Thyroid gland (tissue), 4 donors: ENCODE measurements at regions not wholly inside any gene's neighbourhood (a gene's known extent, or its start where the extent isn't known, plus 50 kb on each side); places are given as distances from the start of the nearest gene placed in this dataset.

Experiments
- DNase-seq, 2 donors: peaks; one replicate each; pipeline ENCODE4 v3.0.0-alpha.2; 2019
- H3K27ac ChIP-seq, 3 donors: fragments of 200-600 bp; sonication (generic); 1 replicate in 2 of 3; 2 replicates in 1 of 3; pipeline ENCODE4 v1.5.1; 2016 to 2019; ENCODE audit warnings: mild to moderate bottlenecking in 1 of 3, moderate library complexity in 1 of 3
- H3K27me3 ChIP-seq: fragments of 200-600 bp; sonication (generic); one replicate; pipeline ENCODE4 v1.5.1; 2019
- H3K36me3 ChIP-seq, 2 donors: fragments of 200-600 bp; sonication (generic); one replicate each; pipeline ENCODE4 v1.5.1; 2016 to 2019
- H3K4me1 ChIP-seq, 2 donors: fragments of 200-600 bp; sonication (generic); one replicate each; pipeline ENCODE4 v1.5.1; 2017 to 2019
- H3K4me3 ChIP-seq, 3 donors: fragments of 200-600 bp; sonication (generic); replicated peaks in 1 of 3; 1 replicate in 2 of 3; 2 replicates in 1 of 3; pipeline ENCODE4 v1.5.1; 2016; ENCODE audit warnings: mild to moderate bottlenecking in 1 of 3
- H3K9me3 ChIP-seq: fragments of 200-600 bp; sonication (generic); one replicate; pipeline ENCODE4 v1.5.1; 2017
- CTCF ChIP-seq, 6 experiments: fragments of 200-600 bp in 3 of 6; fragments of 450-650 bp in 3 of 6; sonication (generic) in 3 of 6; IDR thresholded peaks; one replicate each; pipeline ENCODE4 v1.5.1; 2016 to 2019; ENCODE audit warnings: antibody characterized with exemption in 6 of 6, mild to moderate bottlenecking in 2 of 6, inconsistent platforms in 1 of 6, moderate library complexity in 1 of 6
- POLR2A ChIP-seq, 2 donors: fragments of 450-650 bp; IDR thresholded peaks; one replicate each; pipeline ENCODE4 v1.6.1; 2017; ENCODE audit warnings: antibody characterized with exemption in 2 of 2, mild to moderate bottlenecking in 2 of 2, moderate library complexity in 1 of 2
- whole genome bisulfite sequencing, 2 donors: methylation state at CpG; one replicate each; pipeline ENCODE4 v1.1.5; 2017; 5-methylcytosine and 5-hydroxymethylcytosine counted together
- intact Hi-C: fragments of 100-400 bp; cut with DNase I; formaldehyde crosslinking; loops from one replicate; pipeline ENCODE4 v1.15.1; 2023

- 83 to 90% methylated on average over 13 to 15 of the region's 17 CpGs for WGBS, 2 donors
- no peaks in the 10 kb centered on the region for H3K36me3 ChIP-seq
- H3K27me3 ChIP-seq, result no peaks in the 10 kb centered on the region
- intact Hi-C loops, result no loop called here
- TF ChIP-seq POLR2A (IDR thresholded peaks at IDR 0.05) (no peak), CTCF (IDR thresholded peaks at IDR 0.05) (no peak)
- no peaks in the 10 kb centered on the region for H3K9me3 ChIP-seq
- no peak for DNase-seq
- no peaks in the 10 kb centered on the region for H3K4me1 ChIP-seq
- no peak overlapping the region for H3K27ac ChIP-seq
- H3K4me3 ChIP-seq, result no peak overlapping the region
These were observed 215.5 kb downstream of the GLRX3 start for GRCh38 chr10:130351466-130352290.

GRCh38 chr10:130352291-130352645 is 216.1 kb downstream of the GLRX3 start:
- no peaks in the 10 kb centered on the region for H3K27me3 ChIP-seq
- H3K9me3 ChIP-seq, result no peaks in the 10 kb centered on the region
- no peaks in the 10 kb centered on the region for H3K36me3 ChIP-seq
- H3K27ac ChIP-seq, result no peak overlapping the region
- 53 to 59% methylated on average over 9 of the region's 9 CpGs for WGBS, 2 donors
- TF ChIP-seq POLR2A (IDR thresholded peaks at IDR 0.05) (no peak), CTCF (IDR thresholded peaks at IDR 0.05) (no peak)
- no peak for DNase-seq
- H3K4me1 ChIP-seq, result no peaks in the 10 kb centered on the region
- H3K4me3 ChIP-seq, result no peak overlapping the region
- intact Hi-C loops, result no loop called here

GRCh38 chr10:130353928-130354572 is 217.9 kb downstream of the GLRX3 start:
- intact Hi-C loops, result no loop called here
- no peak for DNase-seq
- TF ChIP-seq POLR2A (IDR thresholded peaks at IDR 0.05) (no peak), CTCF (IDR thresholded peaks at IDR 0.05) (no peak)
- Histone ChIP-seq H3K4me1 (no peaks in the 10 kb centered on the region), H3K27me3 (no peaks in the 10 kb centered on the region), H3K4me3 (no peak overlapping the region), H3K27ac (no peak overlapping the region), H3K36me3 (no peaks in the 10 kb centered on the region), H3K9me3 (no peaks in the 10 kb centered on the region)
- WGBS, 2 donors, result 85 to 87% methylated on average over 10 of the region's 10 CpGs

- WGBS, 2 donors, result 90 to 98% methylated on average over 6 to 8 of the region's 8 CpGs
- intact Hi-C loops, result no loop called here
- TF ChIP-seq CTCF (IDR thresholded peaks at IDR 0.05) (no peak), POLR2A (IDR thresholded peaks at IDR 0.05) (no peak)
- Histone ChIP-seq H3K9me3 (no peaks in the 10 kb centered on the region), H3K27ac (no peak overlapping the region), H3K27me3 (no peaks in the 10 kb centered on the region), H3K4me3 (no peak overlapping the region), H3K4me1 (no peaks in the 10 kb centered on the region), H3K36me3 (no peaks in the 10 kb centered on the region)
- DNase-seq, result no peak
These were observed 218.4 kb downstream of the GLRX3 start for GRCh38 chr10:130354573-130354954.
